ENCODE measurements at regions not wholly inside any gene's neighbourhood (a gene's known extent, or its start where the extent isn't known, plus 50 kb on each side); places are given as distances from the start of the nearest gene placed in this dataset.
"Not testable (repeated sequence)": the region's sequence is repeated elsewhere in the genome, so short reads cannot be mapped to it uniquely, and the experiment has no call there.

- no peak for DNase-seq (ENCODE audit: low read depth in 2 of 2)
Measured at GRCh38 chr10:27344568-27345454, 104.2 kb upstream of the ACBD5 start.

DNA sequence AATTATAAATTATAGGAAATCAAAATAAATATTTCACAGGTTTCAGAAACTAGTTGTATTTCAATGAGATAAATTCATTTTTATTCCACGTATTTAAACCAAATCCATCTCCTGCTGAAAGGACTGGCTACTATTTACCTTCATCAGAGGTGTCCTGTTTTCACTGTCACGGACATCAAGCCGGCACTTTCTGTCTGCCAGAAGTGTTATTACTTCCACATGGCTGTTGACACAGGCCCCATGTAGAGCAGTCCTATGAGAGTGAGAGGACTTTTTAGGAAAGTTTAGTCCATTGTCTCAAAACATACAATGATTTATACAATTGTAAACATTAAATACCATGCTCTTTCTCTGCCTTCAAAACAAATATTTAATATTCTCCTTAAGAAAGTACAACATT lies 100.4 kb upstream of the ACBD5 start:
- DNase-seq (ENCODE audit: low read depth in 2 of 2): no peak

GRCh38 chr10:27335246-27335645 lies 94.6 kb upstream of the ACBD5 start:
- not testable (repeated sequence) for DNase-seq (ENCODE audit: low read depth in 2 of 2)

DNA sequence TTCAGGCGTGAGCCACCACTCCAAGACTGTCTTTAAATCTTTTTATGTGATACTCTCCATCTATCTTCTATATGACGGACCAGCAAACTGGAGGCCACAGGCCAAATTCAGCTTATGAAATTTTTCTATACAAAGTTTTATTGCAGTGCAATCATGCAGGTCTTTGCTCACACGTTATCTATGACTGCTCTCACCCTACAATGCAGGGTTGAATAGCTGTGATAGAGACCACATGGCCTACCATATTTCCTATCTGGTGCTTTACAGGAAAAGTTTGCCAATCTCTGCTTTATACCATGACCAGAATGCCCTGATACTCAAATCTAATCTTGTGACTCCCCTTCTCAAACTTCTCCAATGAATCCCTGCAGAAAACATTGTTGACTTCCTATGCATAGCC lies 89.5 kb upstream of the ACBD5 start:
- DNase-seq (ENCODE audit: low read depth in 2 of 2): no peak

DNA sequence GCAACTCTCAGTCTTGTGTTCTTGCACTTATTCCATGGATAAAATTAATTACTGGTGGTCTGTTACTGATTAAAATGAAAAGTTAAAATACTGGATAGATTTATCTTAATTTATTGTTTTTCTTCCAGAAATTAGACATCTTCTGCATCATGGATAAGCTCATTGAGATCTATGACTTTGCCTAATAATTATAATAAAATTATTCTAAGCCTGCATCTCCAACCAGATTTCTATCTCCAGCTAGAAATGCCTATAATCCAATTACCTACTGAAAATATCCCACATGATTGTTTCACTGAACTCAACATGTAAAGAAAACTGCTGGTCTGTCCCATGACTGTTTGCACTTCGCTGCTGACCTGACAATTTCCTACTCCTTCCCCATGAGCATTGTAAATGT lies 88.3 kb upstream of the ACBD5 start:
- DNase-seq (ENCODE audit: low read depth in 2 of 2): no peak

- not testable (repeated sequence) for DNase-seq (ENCODE audit: low read depth in 2 of 2)
Measured at GRCh38 chr10:27326748-27327147, 86.2 kb upstream of the ACBD5 start.

DNA sequence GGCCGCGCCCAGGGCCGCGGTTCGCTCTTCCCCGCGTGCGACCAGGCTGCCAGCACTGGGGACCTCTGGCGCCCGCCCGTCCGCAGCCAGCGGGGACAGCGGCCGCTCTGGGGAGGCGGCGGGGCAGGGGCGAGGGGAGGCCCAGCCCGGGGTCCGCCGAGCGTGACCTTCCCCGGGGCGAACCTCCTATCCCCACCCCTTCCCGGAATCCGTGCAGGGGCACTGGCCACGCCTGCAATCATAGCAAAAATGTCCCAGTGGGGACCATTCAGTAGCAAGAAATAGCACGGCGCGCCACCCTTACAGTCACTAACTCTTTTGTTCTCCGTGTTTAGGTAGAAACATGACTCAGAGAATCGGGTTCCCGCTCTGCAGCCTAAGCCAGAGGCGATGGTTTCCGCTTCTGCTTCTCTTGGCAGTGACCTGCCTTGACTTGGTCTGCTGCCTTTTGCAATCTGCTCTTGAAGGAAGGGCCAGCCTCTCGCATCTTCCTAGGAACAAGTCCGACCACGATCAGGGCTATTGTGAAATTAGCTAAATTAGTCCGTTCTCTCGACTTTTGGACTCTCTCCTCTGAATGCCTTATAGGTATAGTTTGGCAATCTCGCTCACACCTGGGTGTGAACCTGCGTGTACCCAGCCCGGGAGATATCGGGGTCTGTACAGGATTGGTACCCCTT lies 79.3 kb upstream of the ACBD5 start:
- DNase-seq (ENCODE audit: low read depth in 2 of 2): no peak

DNA sequence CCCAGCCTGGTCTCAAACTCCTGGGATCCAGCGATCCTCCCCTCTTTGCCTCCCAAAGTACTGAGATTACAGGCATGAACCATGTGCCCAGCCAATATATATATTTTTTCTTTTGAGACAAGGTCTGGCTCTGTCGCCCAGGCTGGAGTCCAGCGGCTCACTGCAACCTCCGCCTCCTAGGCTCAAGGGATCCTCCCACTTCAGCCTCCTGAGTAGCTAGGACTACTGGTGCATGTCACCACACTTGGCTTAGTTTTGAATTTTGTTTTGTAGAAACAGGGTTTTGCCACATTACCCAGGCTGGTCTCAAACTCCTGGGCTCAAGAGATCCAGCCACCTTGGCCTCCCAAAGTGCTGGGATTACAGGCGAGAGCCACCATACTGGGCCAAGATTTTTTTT lies 78.5 kb upstream of the ACBD5 start:
- not testable (repeated sequence) for DNase-seq (ENCODE audit: low read depth in 2 of 2)

DNA sequence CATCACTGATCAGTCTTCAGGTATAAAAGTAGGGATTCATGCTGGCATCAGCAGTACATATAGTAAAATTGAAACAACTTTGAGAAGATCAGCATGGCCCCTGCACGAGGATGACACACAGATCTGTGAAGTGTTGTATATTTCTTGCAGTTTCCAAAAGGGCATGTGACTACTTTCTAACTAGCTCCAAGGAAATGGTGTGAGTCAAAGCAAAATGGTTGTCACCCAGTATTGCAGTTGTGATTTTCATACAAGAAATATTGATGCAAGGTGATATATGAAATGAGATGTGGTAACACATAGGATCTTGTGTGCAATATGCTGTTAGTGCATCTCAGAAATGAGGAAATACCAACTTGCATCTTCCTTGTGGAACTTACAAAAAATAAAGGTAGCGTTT lies 74.5 kb upstream of the ACBD5 start:
- not testable (repeated sequence) for DNase-seq (ENCODE audit: low read depth in 2 of 2)

- DNase-seq (ENCODE audit: low read depth in 2 of 2): not testable (repeated sequence)
Measured at GRCh38 chr10:27313586-27313985, 73.0 kb upstream of the ACBD5 start.

GRCh38 chr10:27312854-27313253 lies 72.3 kb upstream of the ACBD5 start:
- no peak for DNase-seq (ENCODE audit: low read depth in 2 of 2)

DNA sequence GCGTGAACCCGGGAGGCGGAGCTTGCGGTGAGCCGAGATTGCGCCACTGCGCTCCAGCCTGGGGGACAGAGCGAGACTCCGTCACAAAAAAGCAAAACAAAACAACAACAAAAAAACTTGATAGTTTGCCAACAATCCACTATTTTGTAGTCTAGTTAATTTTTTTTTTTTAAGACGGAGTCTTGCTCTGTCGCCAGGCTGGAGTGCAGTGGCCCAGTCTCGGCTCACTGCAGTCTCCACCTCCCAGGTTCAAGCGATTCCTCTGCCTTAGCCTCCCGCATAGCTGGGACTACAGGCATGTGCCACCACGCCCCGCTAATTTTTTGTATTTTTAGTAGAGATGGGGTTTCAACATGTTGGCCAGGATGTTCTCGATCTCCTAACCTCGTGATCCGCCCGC lies 71.2 kb upstream of the ACBD5 start:
- not testable (repeated sequence) for DNase-seq (ENCODE audit: low read depth in 2 of 2)

- DNase-seq (ENCODE audit: low read depth in 2 of 2): not testable (repeated sequence)
Measured at GRCh38 chr10:27298522-27298850, 57.9 kb upstream of the ACBD5 start.

DNA sequence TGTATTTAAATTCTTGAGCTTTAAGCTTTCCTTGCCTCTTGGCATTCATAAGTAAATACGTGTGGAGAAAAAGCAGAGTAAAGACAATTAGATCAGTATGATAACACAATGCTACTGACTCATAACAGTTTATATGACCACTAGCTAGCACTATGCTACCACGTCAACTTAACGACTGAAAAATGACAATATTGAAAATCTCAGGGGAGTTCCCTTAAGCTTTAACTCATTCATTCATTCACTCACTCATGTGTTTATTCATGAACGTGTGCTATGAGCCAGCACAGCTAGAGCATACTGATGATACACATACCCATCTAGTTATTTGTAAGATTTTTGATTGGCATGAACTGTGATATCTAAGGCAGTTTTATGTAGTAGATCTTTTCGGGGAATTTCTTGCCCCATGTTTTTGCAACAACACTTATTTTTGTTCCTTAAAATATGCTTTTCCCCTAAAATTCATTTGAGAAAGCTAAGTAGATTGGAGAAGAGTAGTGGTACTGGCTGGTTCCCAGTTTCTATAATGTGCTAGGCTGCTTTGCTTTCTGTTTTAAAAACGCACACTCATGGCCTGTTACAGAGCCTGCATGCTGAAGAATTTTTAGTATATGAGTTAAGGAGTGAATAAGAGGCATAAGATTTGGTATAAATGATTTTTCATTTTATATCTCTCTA lies 57.4 kb upstream of the ACBD5 start:
- no peak for DNase-seq (ENCODE audit: low read depth in 2 of 2)

GRCh38 chr10:27296285-27296684 lies 55.7 kb upstream of the ACBD5 start:
- not testable (repeated sequence) for DNase-seq (ENCODE audit: low read depth in 2 of 2)

DNA sequence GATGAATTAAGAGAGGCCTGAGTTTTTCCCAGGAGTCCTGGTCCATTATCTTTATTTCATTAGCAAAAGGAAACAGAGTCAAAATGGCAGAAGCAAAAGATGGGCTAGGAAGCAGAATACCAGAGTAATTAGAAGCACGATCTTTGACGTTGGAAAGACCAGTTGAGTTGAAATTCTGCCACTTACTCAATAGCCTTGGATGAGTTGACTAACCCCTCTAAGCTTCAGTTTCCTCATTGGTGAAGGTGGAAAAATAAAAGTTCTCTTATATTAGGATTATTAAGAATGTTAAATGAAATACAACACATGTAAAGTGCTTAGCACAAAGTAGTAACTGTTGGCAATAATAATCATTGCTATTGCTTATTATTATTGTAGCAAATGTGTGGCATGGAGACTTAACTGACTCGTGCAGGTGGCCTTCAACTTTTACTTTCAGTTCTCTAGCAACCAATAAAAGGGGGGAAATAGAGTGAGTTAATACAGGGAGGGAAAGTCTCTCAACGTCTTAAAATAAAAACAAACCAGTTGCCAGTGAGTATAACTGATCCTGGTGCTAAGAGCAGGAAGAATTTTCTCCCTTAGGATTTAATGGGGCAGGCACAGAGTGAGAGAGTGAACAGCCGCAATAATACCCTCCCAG lies 50.8 kb upstream of the ACBD5 start:
- not testable (repeated sequence) for DNase-seq (ENCODE audit: low read depth in 2 of 2)
